T-cell (primary cell): ENCODE measurements at regions not wholly inside any gene's neighbourhood (a gene's known extent, or its start where the extent isn't known, plus 50 kb on each side); places are given as distances from the start of the nearest gene placed in this dataset.

ENCODE experiments used
- ATAC-seq, 4 experiments: fragments of 200-7000 bp in 3 of 4; fragments of 150-1000 bp in 1 of 4; cut with Tn5 transposase; replicated peaks in 1 of 4; 1 replicate in 3 of 4; 2 replicates in 1 of 4; pipeline ENCODE4 v1.10.0; 2021; ENCODE audit warnings: moderate library complexity in 3 of 4, mild to moderate bottlenecking in 2 of 4, moderate number of reproducible peaks in 1 of 4
- CTCF ChIA-PET, 2 donors: fragments of 300-600 bp; sonication (Branson Sonifier 250); formaldehyde crosslinking; loops; one replicate each; lab custom pipeline; 2022; ENCODE audit warnings: antibody characterized with exemption in 2 of 2; lab: Charles Lee
- POLR2A ChIA-PET, 2 donors: fragments of 300-600 bp; sonication (Branson Sonifier 250); formaldehyde crosslinking; loops; one replicate each; lab custom pipeline; 2022; ENCODE audit warnings: antibody characterized with exemption in 2 of 2; lab: Charles Lee
- DNase-seq, 35 experiments: peaks; one replicate each; pipeline versions ENCODE4 v3.0.0 to v3.0.0-alpha.2; 2013 to 2023
- H3K27ac ChIP-seq: one replicate; pipeline ENCODE4 v1.5.1; 2013; ENCODE audit warnings: low read length
- H3K27me3 ChIP-seq, 2 experiments: replicated peaks in 1 of 2; 1 replicate in 1 of 2; 2 replicates in 1 of 2; pipeline versions ENCODE4 v1.6.1 to v1.7.0; 2013; ENCODE audit warnings: low read length in 1 of 2, mixed read lengths in 1 of 2; ENCODE audit not compliant: control insufficient read depth in 2 of 2, insufficient read depth in 2 of 2; ENCODE audit errors: extremely low read depth in 1 of 2
- H3K36me3 ChIP-seq, 2 donors: 1 replicate in 1 of 2; 2 replicates in 1 of 2; pipeline versions ENCODE4 v1.6.1 to v1.7.0; 2013; ENCODE audit warnings: low read length in 1 of 2; ENCODE audit not compliant: control insufficient read depth in 2 of 2, insufficient read depth in 1 of 2; ENCODE audit errors: extremely low read depth in 1 of 2
- H3K4me1 ChIP-seq, 2 experiments: 1 replicate in 1 of 2; 2 replicates in 1 of 2; pipeline versions ENCODE4 v1.6.1 to v1.7.0; 2013; ENCODE audit warnings: low read length in 2 of 2, mixed read lengths in 1 of 2; ENCODE audit not compliant: insufficient read depth in 2 of 2, control insufficient read depth in 1 of 2; ENCODE audit errors: extremely low read depth in 1 of 2
- H3K4me3 ChIP-seq, 2 donors: 1 replicate in 1 of 2; 2 replicates in 1 of 2; pipeline versions ENCODE4 v1.5.1 to v1.7.0; 2013; ENCODE audit warnings: mild to moderate bottlenecking in 2 of 2, low read length in 1 of 2, moderate library complexity in 1 of 2; ENCODE audit not compliant: control insufficient read depth in 1 of 2; ENCODE audit errors: extremely low read depth in 1 of 2
- H3K9me3 ChIP-seq: 2 replicates; pipeline ENCODE4 v1.7.0; 2013
- H3K27ac Mint-ChIP-seq, 2 donors: one replicate each; pipeline ENCODE4 v1.8.0; 2020 to 2021; ENCODE audit warnings: mild to moderate bottlenecking in 2 of 2, mixed read lengths in 2 of 2
- H3K27me3 Mint-ChIP-seq, 2 donors: one replicate each; pipeline ENCODE4 v1.8.0; 2021 to 2022; ENCODE audit warnings: mixed read lengths in 2 of 2
- H3K36me3 Mint-ChIP-seq: one replicate; pipeline ENCODE4 v1.8.0; 2021; ENCODE audit warnings: mixed read lengths
- H3K4me1 Mint-ChIP-seq, 3 donors: one replicate each; pipeline ENCODE4 v1.8.0; 2020 to 2022; ENCODE audit warnings: mixed read lengths in 3 of 3, mild to moderate bottlenecking in 1 of 3
- H3K4me3 Mint-ChIP-seq, 3 donors: one replicate each; pipeline ENCODE4 v1.8.0; 2020 to 2022; ENCODE audit warnings: mild to moderate bottlenecking in 3 of 3, mixed read lengths in 3 of 3, moderate library complexity in 3 of 3
- H3K9me3 Mint-ChIP-seq, 3 donors: one replicate each; pipeline ENCODE4 v1.8.0; 2020 to 2022; ENCODE audit warnings: mixed read lengths in 3 of 3
- whole genome bisulfite sequencing: methylation state at CpG from one replicate; pipeline ENCODE4 v1.1.5; 2013; ENCODE audit warnings: missing lambda C conversion rate; ENCODE audit not compliant: insufficient coverage; 5-methylcytosine and 5-hydroxymethylcytosine counted together

DNA sequence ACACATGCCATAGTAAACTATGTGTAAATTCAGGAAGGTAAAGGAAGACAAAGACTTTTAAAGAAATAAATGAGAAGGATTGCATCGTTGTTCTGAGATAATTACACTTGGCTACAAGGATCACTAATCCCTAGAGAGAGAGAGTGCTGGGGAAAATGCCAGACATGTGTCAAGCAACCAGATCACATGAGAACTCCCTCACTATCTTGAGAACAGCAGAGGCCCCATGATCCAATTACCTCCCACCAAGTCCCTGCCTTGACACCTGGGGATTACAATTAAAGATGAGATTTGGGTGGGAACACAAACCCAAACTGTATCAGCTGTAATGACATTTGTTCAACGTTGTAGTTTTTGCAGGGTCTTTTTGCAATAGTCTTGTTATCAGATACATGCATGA, 1600.9 kb upstream of the MIR17HG start:
- Mint-ChIP-seq H3K4me3 (no peak overlapping the region), H3K27me3 (no peaks in the 10 kb centered on the region), H3K4me1 (no peaks in the 10 kb centered on the region), H3K36me3 (no peaks in the 10 kb centered on the region), H3K9me3 (peaks cover 5 to 11% (median 7%) of the 10 kb centered on the region in 3 donors), H3K27ac (no peak overlapping the region)
- ChIA-PET CTCF (no interaction called here), POLR2A (no interaction called here)
- Histone ChIP-seq H3K4me1 (no peaks in the 10 kb centered on the region), H3K27ac (no peak overlapping the region), H3K4me3 (no peak overlapping the region), H3K27me3 (no peaks in the 10 kb centered on the region), H3K9me3 (no peaks in the 10 kb centered on the region), H3K36me3 (no peaks in the 10 kb centered on the region)
- DNase-seq, result no peak
- WGBS, result no CpG with 5 or more reads among the region's 2 CpGs
- no peak for ATAC-seq

GRCh38 chr13:89748716-89749115, 1598.8 kb upstream of the MIR17HG start:
- H3K4me3 Mint-ChIP-seq, result no peak overlapping the region
- ChIA-PET POLR2A (no interaction called here), CTCF (no interaction called here)
- no peaks in the 10 kb centered on the region for H3K36me3 ChIP-seq
- ATAC-seq (no peak), DNase-seq (no peak)
- H3K27me3 ChIP-seq, result no peaks in the 10 kb centered on the region
- H3K36me3 Mint-ChIP-seq, result no peaks in the 10 kb centered on the region
- no peaks in the 10 kb centered on the region for H3K4me1 Mint-ChIP-seq
- H3K4me3 ChIP-seq, result no peak overlapping the region
- no CpG with 5 or more reads among the region's 2 CpGs for WGBS
- no peaks in the 10 kb centered on the region for H3K9me3 ChIP-seq
- H3K9me3 Mint-ChIP-seq, result peaks cover 5 to 11% (median 10%) of the 10 kb centered on the region in 3 donors
- H3K27me3 Mint-ChIP-seq, result no peaks in the 10 kb centered on the region
- H3K4me1 ChIP-seq, result no peaks in the 10 kb centered on the region
- no peak overlapping the region for H3K27ac ChIP-seq
- H3K27ac Mint-ChIP-seq, result no peak overlapping the region

DNA sequence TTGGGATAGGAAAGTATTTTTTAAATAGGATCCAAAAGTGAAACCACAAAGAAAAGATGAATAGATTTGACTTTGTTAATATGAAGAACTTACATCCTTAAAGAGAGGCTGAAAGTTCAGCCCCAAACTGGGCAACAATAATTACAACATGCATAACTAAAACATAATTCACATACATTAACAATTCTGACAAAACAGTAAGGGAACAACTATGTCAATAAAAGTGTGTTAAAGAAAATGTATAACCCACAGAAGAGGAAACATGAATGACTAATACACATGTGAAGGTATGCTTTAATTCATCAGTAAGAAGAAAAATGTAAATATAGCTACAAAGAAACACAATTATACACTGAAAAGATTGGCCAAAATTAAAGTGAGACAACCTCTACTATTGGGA, 1597.6 kb upstream of the MIR17HG start:
- H3K4me3 Mint-ChIP-seq, result no peak overlapping the region

DNA sequence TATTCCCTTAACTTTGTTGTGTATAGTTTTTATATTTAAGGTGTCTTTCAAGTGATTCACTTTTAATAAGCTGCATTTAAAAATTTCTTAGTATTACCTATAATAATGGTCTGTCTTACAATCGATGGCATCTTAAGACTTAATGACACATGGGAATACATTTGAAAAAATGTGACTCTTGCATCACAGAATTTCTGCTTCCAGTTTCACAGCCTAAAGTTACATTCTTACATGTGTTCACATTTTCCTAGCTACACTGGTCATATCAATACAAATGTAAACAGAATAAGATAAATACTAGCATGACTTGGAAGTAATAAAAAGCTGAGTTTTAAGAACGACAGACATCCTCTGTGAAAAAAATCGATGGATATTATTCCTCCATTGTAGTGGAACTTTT, 1597.1 kb upstream of the MIR17HG start:
- DNase-seq, result no peak
- H3K27me3 ChIP-seq, result no peaks in the 10 kb centered on the region
- ChIA-PET CTCF (no interaction called here), POLR2A (no interaction called here)
- Mint-ChIP-seq H3K36me3 (no peaks in the 10 kb centered on the region), H3K4me1 (no peaks in the 10 kb centered on the region), H3K9me3 (peaks cover 3 to 11% (median 8%) of the 10 kb centered on the region in 3 donors), H3K27me3 (no peaks in the 10 kb centered on the region), H3K4me3 (no peak overlapping the region), H3K27ac (no peak overlapping the region)
- no peaks in the 10 kb centered on the region for H3K4me1 ChIP-seq
- WGBS, result no CpG with 5 or more reads among the region's 3 CpGs
- no peak overlapping the region for H3K27ac ChIP-seq
- no peak overlapping the region for H3K4me3 ChIP-seq
- no peak for ATAC-seq
- no peaks in the 10 kb centered on the region for H3K36me3 ChIP-seq
- no peaks in the 10 kb centered on the region for H3K9me3 ChIP-seq

More for the DNA sequence above, 1597.6 kb upstream of the MIR17HG start:
- Mint-ChIP-seq H3K27me3 (no peaks in the 10 kb centered on the region), H3K9me3 (peaks cover 5 to 11% (median 8%) of the 10 kb centered on the region in 3 donors), H3K36me3 (no peaks in the 10 kb centered on the region), H3K27ac (no peak overlapping the region), H3K4me1 (no peaks in the 10 kb centered on the region)
- Histone ChIP-seq H3K4me3 (no peak overlapping the region), H3K4me1 (no peaks in the 10 kb centered on the region), H3K27me3 (no peaks in the 10 kb centered on the region), H3K27ac (no peak overlapping the region), H3K9me3 (no peaks in the 10 kb centered on the region), H3K36me3 (no peaks in the 10 kb centered on the region)
- ATAC-seq (no peak), DNase-seq (no peak)
- CTCF ChIA-PET, result no interaction called here
- POLR2A ChIA-PET, result no interaction called here

GRCh38 chr13:89751432-89751930, 1596.0 kb upstream of the MIR17HG start:
- no peak overlapping the region for H3K27ac Mint-ChIP-seq
- Histone ChIP-seq H3K4me1 (no peaks in the 10 kb centered on the region), H3K4me3 (no peak overlapping the region), H3K27me3 (no peaks in the 10 kb centered on the region), H3K27ac (no peak overlapping the region), H3K9me3 (no peaks in the 10 kb centered on the region), H3K36me3 (no peaks in the 10 kb centered on the region)
- CTCF ChIA-PET, result no interaction called here
- no peaks in the 10 kb centered on the region for H3K36me3 Mint-ChIP-seq
- no peak overlapping the region for H3K4me3 Mint-ChIP-seq
- DNase-seq (no peak), ATAC-seq (no peak)
- peaks cover 4 to 11% (median 7%) of the 10 kb centered on the region in 3 donors for H3K9me3 Mint-ChIP-seq
- POLR2A ChIA-PET, result no interaction called here
- H3K27me3 Mint-ChIP-seq, result no peaks in the 10 kb centered on the region
- 60% methylated on average over 1 of the region's 4 CpGs for WGBS
- no peaks in the 10 kb centered on the region for H3K4me1 Mint-ChIP-seq

- no peak overlapping the region for H3K4me3 ChIP-seq
- peaks cover 3 to 11% (median 7%) of the 10 kb centered on the region in 3 donors for H3K9me3 Mint-ChIP-seq
- no peaks in the 10 kb centered on the region for H3K36me3 ChIP-seq
- no peaks in the 10 kb centered on the region for H3K9me3 ChIP-seq
- H3K4me1 ChIP-seq, result no peaks in the 10 kb centered on the region
- no CpG with 5 or more reads among the region's 1 CpG for WGBS
- no peak overlapping the region for H3K4me3 Mint-ChIP-seq
- no peak overlapping the region for H3K27ac ChIP-seq
- no peaks in the 10 kb centered on the region for H3K27me3 ChIP-seq
- H3K27me3 Mint-ChIP-seq, result no peaks in the 10 kb centered on the region
- ChIA-PET POLR2A (interaction anchor here in 1 of 2 donors (0.6 kb wide), 1 partner anchor 487 kb away, joined by 5 read pairs; no protein-coding TSS in a partner anchor), CTCF (no interaction called here)
- H3K4me1 Mint-ChIP-seq, result no peaks in the 10 kb centered on the region
- ATAC-seq, result no peak
- DNase-seq, result no peak
- H3K36me3 Mint-ChIP-seq, result no peaks in the 10 kb centered on the region
- no peak overlapping the region for H3K27ac Mint-ChIP-seq
Measured at GRCh38 chr13:89752394-89752793, 1595.1 kb upstream of the MIR17HG start.
